8988T (cell line): ENCODE measurements at regions not wholly inside any gene's neighbourhood (a gene's known extent, or its start where the extent isn't known, plus 50 kb on each side); places are given as distances from the start of the nearest gene placed in this dataset.
A peak's percentile ranks its signal among the peaks of the same experiment; 100 is the strongest.

Experiments used
- DNase-seq: peaks from one replicate; pipeline ENCODE4 v3.0.0; 2011

DNA sequence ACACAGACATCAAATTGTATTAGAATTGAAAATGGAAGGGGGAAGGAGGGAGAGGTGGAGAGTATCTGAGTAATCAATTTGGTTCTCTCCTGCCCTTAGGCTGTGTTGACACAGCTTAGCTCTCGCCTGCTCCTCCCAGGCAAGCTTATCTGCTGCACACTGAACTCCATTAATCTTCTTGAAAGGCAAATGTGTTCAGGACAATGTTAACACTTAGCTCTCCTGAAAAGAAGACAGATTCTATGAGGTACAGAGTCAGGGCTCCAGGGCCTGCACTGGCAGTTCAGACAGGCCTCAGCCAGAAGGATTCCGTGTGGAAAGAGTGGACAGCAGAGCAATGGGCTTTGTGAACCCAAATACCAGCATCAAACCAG lies 430.0 kb upstream of the TNP1 start:
- no peak for DNase-seq

DNA sequence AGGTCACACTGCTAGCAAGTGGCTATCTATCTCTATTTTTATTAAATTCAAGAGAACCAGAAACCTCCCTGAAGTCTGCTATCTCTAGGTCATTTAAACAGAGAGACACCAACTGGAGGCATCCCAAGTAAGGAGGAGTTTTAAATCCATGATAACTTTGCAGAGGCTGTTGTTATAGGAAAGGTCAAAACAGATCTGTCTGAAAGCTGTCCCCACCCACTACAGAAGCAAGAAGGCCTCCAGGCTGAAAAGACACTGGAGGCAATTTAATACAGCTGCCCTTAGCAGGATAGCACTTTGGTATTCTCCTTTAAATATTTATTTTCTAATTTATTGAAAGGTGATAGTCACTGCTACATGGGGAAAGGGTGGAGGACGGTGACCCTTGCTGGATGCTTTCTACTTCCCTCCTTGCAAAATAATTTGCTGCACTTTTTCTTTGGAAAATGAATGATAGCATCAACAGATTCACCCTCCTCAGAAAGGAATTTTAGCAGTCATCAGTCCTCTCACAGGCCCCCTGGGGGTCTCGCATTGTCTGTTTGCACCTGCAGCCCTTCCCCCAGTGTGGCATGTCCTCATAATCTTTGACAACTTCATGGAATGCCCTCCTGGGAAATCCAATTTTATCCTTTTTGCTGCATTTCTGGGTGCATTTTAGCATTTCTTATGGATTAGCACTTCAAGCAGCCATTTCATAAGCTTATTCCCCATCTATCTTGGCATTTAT lies 429.5 kb upstream of the TNP1 start:
- no peak for DNase-seq

DNA sequence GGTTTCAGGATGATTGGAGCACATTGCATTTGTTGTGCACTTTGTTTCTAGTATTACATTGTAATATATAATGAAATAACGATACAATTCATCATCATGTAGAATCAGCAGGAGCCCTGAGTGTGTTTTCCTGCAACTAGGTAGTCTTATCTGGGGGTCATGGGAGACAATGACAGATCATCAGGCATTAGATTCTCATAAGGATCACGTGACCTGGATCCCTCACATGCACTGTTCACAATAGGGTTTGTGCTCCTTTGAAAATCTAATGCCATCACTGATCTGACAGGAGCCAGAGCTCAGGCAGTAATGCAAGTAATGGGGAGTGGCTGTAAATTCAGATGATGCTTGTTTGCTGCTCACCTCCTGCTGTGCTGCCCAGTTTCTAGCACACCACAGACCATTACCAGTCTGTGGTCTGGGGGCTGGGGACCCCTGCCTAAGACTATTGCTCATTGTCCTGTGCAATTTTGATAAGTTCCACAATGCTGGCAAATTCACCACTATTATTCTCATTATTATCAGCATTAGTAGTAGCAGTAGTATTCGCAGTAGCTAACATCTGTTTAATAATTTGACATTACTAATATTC lies 428.7 kb upstream of the TNP1 start:
- DNase-seq, result no peak

DNA sequence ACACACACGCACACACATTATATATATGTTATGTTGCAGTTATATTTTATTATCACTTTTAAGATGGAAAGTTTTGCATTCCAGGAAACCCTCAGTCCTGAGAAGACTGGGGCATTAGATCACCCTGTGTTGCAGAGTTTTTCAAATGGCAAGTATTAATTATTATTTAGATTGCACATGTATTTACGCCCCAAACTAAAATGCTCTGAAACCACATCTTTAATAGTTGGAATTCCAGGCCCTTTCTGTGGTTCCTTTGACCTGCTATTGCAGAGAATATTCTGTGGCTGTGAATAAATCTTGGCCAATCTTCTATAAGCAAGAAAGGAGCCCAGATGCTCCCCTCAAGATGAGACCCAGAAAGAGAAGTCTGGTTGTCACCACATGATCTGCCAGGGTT lies 427.0 kb upstream of the TNP1 start:
- no peak for DNase-seq

DNA sequence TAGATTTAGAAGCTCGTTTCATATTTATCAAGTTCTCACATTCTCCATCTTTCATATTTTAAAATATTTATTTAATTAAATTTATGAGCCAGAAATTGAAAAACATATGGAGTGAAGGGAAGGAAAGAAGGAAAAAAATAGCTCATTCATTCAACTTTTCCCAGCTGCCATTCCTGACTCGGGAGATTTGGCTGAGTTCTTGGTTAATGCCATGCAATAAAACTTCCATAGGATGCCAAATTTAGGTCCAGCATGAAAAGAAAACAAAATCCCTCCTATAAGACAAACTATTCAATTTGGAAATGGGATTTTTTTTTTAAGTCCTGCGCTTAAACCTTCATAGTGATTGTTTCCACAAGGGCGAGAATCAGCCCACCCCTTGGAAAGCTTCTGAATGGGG lies 426.1 kb upstream of the TNP1 start:
- no peak for DNase-seq

DNA sequence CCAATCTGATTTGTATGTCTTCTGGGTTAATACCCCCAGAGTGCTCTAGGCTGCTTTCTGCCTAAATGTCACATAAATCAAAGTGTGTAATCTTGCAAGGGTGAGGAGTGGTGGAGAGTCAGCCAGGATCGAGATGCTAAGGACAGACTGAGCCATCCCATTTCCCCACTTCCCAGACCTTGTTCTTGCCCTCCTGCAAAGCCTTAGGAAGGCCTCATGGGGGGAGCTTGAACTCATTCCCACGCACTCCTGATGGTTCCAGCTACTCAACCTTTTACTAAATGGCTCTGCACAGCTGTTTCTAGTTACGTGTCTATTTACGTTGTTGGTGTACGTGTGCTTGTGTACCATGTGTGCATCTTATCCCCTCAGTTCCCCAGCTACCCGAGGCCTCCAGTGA lies 423.6 kb upstream of the TNP1 start:
- DNase-seq, result no peak

DNA sequence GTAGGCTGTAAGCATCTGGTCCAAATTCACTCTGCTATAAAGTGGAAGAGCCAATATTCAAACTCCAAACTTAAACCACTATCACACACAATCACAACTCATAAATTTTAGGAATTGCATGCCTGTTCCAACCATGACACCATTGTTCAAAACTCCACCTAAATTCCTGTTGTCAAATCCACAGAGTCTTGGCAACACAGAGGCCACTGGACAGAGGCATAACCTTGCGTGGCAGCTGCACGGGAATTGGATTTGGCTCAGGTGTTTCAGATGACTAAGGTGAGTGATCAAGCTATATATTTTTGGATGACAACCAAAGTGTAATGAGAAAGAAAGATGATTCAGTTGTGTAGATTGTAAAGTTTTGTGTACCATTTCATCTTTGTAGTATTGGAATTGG lies 422.7 kb upstream of the TNP1 start:
- no peak for DNase-seq

DNA sequence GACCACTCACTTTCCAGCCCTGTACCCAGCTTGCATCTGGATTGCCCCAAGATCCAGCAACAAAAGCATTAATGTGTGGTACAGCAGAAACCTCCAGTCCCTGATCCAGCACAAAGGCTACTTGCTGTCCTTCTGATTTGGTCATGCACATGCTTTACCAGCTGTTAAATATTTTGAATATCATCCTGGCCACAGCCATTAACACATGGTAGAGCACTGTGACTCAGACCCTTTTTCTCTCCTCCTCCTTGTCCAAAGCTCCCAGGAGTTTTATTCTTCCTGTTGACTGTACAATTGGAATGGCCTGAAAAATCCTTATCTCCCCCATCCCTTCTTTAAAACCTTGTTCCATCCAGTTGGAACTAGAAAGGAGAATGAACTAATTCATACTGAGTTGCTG lies 419.7 kb upstream of the TNP1 start:
- no peak for DNase-seq

DNA sequence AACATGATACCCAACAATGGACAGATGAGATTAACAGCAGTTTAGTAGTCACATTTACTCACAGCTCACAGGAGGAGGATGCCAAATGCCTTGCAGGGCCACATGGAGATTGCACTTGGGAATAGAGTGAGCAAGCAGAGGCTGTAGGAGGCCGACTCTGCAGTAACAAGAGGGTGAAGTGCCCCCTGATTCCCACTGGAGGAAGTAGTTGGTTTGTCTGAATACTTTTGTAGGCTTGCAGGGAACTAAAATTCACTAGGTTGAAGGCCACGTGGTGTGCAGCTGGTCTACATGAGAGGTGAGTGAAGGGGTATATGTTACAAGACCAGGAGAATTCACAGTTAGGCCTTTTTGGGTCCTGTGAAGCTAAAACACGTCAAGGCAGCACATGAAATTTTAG lies 419.3 kb upstream of the TNP1 start:
- no peak for DNase-seq

DNA sequence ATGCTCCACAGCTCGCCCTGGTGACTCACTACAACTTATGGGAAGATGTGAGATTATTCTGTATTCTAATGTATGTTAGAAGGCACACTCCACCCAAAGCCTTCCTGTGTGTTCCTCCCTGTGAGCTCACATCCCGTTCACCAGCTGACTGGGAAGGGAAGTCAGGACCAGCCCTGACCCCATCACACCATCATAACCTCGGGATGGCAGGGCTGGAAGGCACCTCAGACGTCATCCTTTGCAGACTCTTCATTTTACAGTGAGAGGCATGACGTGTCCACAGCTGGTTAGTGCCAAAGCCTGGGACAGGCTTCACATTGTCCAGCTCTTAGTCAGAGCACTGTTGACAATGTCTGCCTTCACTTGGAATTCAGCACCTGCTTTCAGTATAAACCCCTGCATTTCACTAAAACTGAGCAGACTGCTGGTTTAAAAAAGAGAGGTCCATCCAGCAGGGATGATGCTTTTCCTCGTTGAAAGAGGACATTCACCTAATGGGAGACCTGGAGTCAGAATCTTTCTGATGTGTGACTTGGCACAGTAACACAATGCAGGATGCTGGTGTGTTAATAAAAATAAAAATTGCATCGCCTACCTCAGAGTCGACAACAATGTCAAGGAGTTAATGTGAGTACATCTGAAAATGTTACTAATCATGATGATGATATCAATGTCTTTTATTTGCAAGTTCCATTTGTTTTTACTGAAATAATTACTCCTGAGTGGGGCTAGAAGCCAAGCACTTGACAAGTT lies 418.0 kb upstream of the TNP1 start:
- DNase-seq, result peak; percentile 11

DNA sequence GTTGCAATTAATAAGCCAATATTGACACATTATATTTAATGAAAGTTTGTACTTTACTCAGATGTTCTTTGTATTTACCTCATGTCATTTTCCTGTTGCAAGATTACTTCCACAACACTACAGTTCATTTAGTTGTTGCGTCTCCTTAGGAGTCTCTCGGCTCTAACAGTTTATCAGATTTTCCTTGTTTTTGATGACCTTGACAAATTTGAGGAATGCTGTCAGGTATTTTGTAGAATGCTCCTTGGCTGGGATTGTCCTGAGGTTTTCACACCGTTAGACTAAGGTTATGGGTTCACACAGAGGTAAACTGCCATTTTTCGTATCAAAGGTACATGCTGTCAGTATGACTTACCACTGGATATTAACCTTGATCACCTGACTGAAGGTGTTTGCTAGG lies 416.6 kb upstream of the TNP1 start:
- no peak for DNase-seq

DNA sequence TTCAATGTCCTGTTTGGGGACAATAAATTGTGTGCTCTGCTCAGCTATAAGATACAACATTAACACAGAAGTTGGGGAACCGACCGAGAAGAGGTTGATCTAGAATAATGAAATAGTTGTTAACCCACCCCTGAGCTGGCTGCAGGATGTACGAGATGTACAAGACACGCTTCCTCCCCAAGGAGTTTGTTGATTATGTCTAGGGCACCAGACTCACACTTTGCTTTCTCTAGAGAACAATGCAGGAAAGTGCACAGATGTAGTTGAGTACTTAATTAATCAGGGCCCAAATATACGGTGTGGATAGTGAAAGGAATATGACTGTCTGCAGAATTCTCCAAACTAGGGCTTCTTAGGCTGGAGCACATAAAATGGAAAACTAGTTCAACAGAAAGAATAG lies 415.2 kb upstream of the TNP1 start:
- DNase-seq, result no peak

DNA sequence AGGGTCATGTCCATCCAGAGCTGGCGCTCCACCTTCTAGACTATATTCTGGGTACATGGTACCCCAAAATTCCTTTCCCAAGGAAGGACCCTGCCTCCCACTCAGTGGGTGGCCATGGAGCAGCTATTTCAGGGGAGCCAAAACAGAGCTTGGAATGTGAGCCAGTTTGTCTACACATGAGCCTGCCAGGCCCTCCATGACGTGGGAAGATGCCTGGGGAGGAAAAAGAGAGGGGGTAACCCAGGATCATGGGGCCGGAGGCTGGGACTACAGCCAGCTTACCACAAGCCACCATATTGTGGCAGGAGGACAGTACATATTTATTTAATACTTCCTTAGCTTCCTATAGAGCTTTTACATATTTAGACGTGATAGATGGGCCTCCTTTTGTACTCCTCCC lies 414.7 kb upstream of the TNP1 start:
- no peak for DNase-seq

DNA sequence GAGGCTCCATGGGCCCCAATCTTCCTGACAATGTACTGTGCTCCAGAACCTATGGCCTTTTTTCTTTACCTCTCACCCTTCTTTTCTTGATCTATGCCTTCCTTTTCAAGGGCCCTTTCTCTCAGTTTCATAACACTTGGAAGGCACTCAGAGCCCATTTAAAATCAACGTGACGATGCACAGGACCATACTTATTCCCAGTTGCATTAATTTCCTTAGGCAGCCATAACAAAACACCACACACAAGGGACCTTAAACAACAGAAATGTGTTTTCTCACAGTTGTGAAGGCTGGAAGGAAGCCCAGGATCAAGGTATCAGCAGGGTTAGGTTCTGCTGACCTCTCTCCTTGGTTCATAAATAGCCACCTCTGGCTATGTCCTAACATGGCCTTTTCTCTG lies 414.0 kb upstream of the TNP1 start:
- DNase-seq, result no peak

DNA sequence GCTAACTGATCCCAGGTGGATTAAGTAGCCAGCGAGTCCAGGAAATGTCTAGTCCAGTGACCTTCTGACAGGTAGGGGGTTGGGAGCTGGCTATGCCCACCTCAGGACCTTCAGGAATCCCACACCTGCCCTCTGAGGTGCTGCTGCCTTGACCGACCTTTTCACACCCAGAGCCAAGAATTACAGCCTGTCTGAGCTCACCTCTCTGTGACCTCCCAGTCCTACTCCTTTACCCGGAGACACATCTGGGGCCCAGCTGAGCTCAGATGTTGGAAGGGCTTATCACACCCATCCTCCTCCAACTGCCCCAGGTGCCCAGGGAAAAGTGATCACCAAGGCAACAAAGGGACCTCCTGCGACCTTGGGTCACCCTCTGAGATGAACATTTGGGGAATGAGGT lies 413.3 kb upstream of the TNP1 start:
- DNase-seq, result no peak

DNA sequence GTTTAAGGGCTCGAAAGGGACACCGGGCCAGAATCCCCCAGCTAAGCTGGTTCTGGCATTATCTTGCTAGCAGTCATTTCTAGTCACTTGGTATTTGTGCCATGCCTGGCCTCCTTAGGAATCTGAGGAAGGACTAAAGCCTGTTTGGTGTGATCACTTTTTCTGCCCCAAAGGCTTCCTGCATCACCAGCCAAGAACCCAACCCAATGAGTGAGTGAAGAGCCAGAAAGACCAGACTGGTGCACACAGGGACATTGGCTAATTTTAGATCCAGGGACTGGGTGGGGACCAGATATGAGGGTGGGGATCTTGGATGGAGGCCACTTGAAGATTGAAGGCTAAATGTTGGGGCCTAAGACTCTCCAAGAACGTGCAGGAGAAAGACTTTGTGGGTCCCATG lies 411.9 kb upstream of the TNP1 start:
- DNase-seq, result no peak

DNA sequence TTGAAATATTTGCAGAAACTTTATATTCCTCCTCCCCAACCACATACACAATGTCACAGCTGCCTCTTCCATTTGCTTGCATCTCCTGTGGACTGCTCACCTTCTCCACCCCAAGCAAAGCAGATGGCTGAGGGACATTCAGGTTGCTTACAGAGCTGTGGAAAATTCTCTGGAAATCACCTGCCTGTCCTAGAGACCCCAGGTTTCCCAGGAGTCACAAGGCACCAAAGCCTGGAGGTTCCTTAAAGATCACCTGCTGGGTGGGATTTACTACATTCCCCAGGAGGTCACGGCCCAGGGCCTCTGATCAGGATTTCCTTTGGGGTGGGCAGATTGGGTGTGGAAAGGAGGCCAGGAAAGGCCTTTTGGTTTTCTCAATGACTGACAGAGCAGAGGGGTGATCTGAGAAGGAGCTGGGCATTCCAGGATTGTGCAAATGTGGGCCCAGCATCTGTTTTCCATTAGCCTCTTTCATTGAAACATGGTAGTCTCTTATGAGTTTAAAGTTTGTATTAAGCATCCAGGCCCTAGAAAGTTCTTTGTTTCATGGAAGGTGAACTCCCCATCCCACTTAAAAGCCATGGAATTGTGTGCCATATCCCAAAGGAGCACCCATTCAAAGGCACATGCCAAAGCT lies 410.7 kb upstream of the TNP1 start:
- no peak for DNase-seq

DNA sequence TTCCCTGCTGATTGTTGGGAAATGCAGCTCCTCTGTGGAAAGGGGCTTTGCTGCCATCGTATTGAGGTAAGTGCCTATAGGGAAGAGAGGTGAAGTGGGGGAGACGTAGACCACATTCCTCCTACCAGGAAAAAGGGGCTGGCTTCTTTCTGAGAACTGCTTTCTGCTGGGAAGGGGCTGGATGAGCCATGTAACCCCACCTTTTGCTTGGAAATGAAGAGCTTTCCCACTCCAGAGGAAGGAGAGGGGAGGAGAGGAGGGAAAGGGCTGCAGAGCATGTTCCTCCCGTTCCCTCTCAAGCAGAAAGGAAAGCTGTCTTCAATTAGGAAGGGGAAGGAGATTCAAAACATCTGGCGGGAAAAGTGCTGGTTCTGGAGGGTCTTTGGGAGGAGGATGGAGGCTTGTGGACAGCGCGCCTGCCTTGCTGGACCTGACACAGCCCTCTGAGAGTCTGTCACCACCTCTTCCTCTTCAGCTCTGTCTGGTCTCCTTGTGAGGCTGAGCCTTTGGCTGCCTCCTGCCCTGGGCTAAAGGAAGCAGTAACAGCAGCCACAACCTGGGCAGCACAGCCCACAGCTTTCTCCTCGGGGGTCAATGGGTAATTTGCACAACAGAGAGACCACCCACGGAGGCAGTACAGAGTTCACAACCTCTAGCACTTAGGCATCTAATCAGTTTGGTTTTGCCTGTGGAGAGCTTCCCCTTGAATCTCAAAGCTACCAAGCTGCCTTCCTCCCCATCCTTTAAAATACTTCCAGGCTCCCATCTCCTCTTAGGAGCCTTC lies 410.0 kb upstream of the TNP1 start:
- DNase-seq, result no peak

DNA sequence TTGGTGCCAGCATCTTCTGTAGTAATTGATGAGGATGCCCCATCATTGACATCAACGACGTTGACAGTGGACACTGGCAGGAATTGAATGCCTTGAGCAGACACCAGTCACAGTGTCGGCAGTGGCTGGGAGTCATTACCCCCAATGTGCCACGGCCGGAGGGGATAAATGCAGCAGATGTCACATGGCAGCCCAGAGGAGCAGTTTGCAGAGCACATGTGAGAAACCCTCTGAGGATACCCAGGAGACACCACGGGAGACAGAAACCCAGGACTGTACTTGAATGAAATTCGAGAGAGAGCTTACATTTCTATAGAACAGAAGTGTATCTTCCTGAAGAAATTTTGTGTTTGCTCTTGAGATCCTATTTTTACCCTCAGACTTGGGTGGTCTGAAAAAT lies 409.1 kb upstream of the TNP1 start:
- no peak for DNase-seq

DNA sequence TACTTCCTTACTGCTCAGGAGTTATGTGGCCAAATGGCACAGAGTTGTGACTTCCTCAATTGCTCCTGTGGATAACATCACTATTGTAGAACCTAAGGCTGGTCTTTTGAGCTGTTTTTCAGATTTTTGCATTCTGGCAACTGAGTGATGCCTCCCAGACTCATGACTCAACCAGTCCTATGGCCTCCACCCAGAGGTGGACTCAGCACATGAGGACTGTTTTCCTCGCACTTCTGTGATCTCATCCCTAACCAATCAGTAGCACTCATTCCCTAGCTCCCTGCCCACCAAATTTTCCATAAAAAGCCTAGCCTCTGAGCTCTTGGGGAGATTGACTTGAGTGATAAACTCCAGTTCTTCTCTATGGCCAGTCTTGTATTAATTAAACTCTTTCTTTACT lies 407.9 kb upstream of the TNP1 start:
- no peak for DNase-seq

DNA sequence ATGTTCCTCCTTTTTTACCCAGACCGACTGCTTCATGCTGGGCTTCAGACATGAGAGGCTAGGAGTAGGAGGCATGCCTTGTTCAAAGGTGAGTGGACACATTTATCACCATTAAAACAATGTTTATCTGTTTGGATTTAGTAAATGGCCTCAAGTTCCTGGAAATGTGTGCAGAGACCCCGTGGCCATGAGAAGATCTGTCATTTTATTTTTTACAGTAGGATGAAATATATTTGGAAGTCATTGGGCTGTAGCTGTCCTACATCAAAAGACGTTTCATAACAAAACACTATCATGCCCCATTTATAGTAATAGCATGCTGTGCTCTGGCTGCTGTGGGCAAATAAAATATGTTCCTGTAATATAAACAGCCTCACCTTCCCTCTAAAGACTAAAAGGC lies 403.9 kb upstream of the TNP1 start:
- no peak for DNase-seq

DNA sequence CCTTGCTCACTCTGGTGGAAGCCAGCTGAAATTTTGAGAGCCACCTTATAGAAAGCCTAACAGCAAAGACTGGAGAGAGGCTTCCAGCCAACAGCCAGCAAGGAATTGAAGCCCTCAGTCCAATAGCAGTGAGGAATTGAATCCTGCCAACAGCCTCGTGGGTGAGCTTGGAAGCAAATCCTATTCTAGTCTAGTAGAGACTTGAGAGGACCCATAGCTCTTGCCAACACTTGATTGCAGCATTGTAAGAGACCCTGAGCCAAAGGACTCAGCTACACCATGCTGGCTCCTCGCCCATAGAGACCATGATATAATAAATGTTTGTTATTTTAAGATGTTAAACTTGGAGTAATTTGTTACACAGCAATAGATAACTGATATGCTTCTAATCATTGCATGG lies 403.0 kb upstream of the TNP1 start:
- DNase-seq, result no peak

DNA sequence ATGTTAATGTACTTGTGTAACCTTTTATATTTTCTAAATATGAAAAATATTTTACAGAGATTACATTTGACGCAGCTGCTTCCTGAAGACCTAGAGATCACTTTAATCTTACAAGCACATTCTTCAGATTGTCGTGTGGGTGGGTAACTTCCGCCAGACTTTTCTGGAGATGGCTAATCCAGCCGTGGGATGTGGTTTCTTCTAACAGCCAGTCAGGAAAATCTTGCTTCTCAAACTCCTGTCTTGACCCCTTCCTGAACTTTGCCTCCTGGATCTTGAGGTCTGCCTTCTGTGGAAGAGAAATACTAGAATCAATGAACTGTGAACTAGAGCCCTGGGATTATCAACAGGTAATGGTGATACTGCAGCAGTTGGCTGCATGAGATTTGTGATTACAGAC lies 401.6 kb upstream of the TNP1 start:
- no peak for DNase-seq
